Ishikawa (cell line): ENCODE measurements at regions not wholly inside any gene's neighbourhood (a gene's known extent, or its start where the extent isn't known, plus 50 kb on each side); places are given as distances from the start of the nearest gene placed in this dataset.

Experiments
- CEBPB ChIP-seq: IDR thresholded peaks from 2 replicates; pipeline ENCODE4 v1.6.1; 2012
- CREB1 ChIP-seq: IDR thresholded peaks from 2 replicates; pipeline ENCODE4 v1.6.1; 2012; ENCODE audit warnings: low read depth
- EGR1 ChIP-seq: IDR thresholded peaks from 2 replicates; pipeline ENCODE4 v1.6.1; 2012
- EP300 ChIP-seq: IDR thresholded peaks from 2 replicates; pipeline ENCODE4 v1.6.1; 2012; ENCODE audit warnings: borderline replicate concordance
- FOXM1 ChIP-seq: IDR thresholded peaks from 2 replicates; pipeline ENCODE4 v1.6.1; 2012; ENCODE audit warnings: low read depth, borderline replicate concordance
- NFIC ChIP-seq: IDR thresholded peaks from 2 replicates; pipeline ENCODE4 v1.6.1; 2012
- RAD21 ChIP-seq: IDR thresholded peaks from 2 replicates; pipeline ENCODE4 v1.6.1; 2012; ENCODE audit warnings: low read depth
- TAF1 ChIP-seq: IDR thresholded peaks from 2 replicates; pipeline ENCODE4 v1.6.1; 2012; ENCODE audit warnings: low read depth, mild to moderate bottlenecking
- TCF12 ChIP-seq: IDR thresholded peaks from 2 replicates; pipeline ENCODE4 v1.6.1; 2012; ENCODE audit warnings: low read depth
- TEAD4 ChIP-seq: IDR thresholded peaks from 2 replicates; pipeline ENCODE4 v1.6.1; 2012
- YY1 ChIP-seq: IDR thresholded peaks from 2 replicates; pipeline ENCODE4 v1.6.1; 2012; ENCODE audit warnings: low read depth
- ZBTB7A ChIP-seq: IDR thresholded peaks from 2 replicates; pipeline ENCODE4 v1.6.1; 2012; ENCODE audit warnings: low read depth
- TF ChIP-seq, protein P1 (sequence below): IDR thresholded peaks from 2 replicates; pipeline ENCODE4 v1.6.1; 2012; ENCODE audit warnings: low read depth, mild to moderate bottlenecking
- TF ChIP-seq, protein P2 (sequence below): IDR thresholded peaks from 2 replicates; pipeline ENCODE4 v1.6.1; 2012
- TF ChIP-seq, protein P3 (sequence below): IDR thresholded peaks from 2 replicates; pipeline ENCODE4 v1.6.1; 2012

DNA sequence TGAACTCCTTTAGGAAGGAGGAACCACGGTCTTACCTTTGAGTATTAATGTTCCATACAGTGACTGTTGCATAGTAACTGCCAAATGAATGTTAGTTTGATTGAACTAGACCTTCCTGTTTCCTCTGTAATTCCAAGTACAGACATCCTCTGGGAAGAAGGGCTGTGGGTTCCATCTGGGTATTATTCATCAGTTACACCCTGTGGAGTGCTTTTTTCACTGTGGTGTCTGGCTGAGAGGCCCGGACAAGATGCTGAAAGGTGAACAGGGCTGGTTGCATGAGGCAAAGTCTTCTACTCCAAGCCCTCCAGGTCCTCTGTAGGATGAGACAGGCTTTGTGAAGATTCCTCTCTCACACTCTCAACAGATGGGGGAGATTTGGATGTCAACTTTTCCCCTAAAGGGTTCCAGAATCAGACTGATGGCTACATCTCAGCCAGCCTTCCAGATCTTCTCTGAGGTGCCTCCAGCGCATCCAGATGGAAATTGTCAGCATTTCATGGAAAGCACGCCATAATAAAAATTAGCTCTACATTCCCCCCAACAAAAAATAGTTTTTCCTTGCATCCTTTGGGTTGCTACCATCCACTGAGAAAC is 230.9 kb downstream of the GAS1 start:
- TF ChIP-seq, protein P1, sequence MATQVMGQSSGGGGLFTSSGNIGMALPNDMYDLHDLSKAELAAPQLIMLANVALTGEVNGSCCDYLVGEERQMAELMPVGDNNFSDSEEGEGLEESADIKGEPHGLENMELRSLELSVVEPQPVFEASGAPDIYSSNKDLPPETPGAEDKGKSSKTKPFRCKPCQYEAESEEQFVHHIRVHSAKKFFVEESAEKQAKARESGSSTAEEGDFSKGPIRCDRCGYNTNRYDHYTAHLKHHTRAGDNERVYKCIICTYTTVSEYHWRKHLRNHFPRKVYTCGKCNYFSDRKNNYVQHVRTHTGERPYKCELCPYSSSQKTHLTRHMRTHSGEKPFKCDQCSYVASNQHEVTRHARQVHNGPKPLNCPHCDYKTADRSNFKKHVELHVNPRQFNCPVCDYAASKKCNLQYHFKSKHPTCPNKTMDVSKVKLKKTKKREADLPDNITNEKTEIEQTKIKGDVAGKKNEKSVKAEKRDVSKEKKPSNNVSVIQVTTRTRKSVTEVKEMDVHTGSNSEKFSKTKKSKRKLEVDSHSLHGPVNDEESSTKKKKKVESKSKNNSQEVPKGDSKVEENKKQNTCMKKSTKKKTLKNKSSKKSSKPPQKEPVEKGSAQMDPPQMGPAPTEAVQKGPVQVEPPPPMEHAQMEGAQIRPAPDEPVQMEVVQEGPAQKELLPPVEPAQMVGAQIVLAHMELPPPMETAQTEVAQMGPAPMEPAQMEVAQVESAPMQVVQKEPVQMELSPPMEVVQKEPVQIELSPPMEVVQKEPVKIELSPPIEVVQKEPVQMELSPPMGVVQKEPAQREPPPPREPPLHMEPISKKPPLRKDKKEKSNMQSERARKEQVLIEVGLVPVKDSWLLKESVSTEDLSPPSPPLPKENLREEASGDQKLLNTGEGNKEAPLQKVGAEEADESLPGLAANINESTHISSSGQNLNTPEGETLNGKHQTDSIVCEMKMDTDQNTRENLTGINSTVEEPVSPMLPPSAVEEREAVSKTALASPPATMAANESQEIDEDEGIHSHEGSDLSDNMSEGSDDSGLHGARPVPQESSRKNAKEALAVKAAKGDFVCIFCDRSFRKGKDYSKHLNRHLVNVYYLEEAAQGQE = no peak
- TF ChIP-seq CEBPB (no peak), TEAD4 (no peak), ZBTB7A (no peak), CREB1 (no peak), NFIC (no peak), YY1 (no peak)
- TF ChIP-seq, protein P2, sequence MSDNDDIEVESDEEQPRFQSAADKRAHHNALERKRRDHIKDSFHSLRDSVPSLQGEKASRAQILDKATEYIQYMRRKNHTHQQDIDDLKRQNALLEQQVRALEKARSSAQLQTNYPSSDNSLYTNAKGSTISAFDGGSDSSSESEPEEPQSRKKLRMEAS = no peak

DNA sequence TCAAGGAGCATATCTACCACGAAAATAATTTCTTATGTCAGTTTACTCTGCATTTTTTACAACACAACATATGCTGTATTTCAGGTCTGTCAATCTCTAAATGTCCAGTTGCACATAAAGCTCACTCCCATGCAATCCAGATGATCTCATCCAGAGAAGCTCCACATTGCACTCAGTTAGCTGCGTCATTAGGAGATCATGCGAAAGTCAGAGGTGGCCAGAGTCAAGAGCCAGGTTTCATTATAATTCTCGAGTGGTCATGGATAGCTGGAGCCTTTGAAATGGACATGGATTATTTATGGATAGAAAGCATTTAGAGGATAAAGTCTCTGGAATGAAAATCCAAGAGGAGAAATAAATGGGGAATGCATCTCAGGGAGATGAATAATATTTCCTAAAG is 232.3 kb downstream of the GAS1 start:
- TF ChIP-seq CEBPB (no peak), EGR1 (no peak)

DNA sequence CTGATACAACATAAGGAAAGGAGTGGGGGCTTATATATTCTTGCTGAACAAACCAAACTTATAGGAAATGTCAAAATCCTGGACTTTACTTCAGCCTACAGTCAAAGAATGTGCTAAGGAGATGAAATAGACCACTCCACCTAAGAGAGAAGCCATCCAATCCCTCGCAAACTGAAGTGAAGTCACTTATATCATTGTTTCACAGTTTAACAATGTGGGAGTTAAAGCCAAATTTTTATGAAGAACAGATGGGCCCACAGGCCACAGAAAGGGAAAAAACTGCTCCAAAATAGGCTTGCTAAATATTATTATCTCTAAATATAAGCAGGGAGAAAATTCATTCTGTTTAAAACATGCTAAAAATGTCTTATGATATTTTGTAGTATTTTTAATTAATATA is 233.3 kb downstream of the GAS1 start:
- TF ChIP-seq TAF1 (no peak), FOXM1 (no peak), NFIC (no peak), RAD21 (no peak), YY1 (no peak), CREB1 (no peak), TEAD4 (no peak), TCF12 (no peak), EGR1 (no peak)
- TF ChIP-seq, protein P3, sequence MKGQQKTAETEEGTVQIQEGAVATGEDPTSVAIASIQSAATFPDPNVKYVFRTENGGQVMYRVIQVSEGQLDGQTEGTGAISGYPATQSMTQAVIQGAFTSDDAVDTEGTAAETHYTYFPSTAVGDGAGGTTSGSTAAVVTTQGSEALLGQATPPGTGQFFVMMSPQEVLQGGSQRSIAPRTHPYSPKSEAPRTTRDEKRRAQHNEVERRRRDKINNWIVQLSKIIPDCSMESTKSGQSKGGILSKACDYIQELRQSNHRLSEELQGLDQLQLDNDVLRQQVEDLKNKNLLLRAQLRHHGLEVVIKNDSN = no peak
- TF ChIP-seq, protein P2 = no peak

DNA sequence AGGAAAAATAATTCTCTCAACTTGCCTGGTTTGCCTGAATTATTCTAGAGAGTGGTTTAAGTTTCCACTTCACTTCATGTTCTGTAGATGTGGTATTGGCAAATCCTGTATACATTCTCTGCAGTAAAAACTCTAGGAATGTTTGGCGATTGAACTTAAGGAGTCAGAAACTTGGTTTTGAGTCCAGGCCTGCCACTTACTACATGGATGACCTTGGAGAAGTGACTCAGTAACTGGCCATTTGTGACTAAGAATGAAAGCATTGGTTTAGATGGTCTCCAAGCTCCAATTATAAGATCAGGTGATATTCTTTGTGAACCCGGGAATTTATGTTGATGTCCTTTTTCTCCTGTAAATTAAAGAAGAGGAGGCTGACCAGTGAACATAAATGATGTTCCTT is 233.8 kb downstream of the GAS1 start:
- TF ChIP-seq YY1 (no peak), EGR1 (no peak), CEBPB (no peak), ZBTB7A (no peak), FOXM1 (no peak), TCF12 (no peak), TEAD4 (no peak), NFIC (no peak), EP300 (no peak), CREB1 (no peak), TAF1 (no peak), RAD21 (no peak)
- TF ChIP-seq, protein P3 = no peak
- TF ChIP-seq, protein P2 = no peak
- TF ChIP-seq, protein P1 = no peak

DNA sequence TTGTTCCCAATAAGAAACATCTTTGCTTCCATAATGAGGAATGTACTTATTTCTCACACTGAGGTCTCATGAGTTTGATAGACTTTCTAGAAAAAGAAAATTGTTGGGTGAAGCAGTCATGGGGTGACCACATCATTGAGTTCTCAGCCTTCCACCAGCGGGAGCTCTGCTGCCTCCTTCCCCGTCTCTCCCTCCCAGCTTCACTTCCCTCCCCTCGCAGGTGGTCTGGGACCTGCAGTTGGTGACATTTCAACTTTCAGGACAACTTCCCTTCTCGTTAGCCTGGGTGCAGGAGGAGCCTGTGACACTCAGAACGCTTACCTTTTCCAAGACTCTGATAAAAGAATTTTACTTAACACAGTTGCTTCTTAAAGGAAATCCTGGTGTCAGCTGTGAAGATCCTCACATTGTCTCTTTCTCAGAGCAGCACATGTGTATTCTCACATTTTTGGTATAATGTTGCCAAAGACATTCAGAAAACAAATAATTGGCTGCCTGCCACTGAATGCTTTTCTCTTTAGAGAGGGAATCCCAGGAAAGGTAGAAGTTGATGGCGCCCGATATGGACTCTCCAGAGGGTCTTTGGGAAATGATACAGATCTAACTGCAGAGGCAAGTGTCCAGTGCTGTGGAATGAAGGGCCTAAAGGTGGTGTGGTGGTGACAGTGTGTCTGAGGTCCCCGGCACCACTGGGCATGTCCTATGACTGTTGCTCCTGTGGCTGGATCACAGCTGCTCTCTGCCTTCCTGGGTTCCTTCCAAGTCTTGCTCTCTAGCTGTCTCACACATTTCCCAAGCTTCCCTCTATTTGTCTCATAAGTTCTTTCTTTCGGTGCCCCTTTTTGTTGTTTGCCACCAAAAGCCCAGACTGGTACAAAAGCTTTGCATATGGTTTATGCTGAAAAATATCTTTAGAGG is 238.1 kb downstream of the GAS1 start:
- TF ChIP-seq TAF1 (no peak), FOXM1 (no peak), EGR1 (no peak), RAD21 (no peak), CREB1 (no peak), NFIC (no peak), TCF12 (no peak), YY1 (no peak), TEAD4 (no peak), CEBPB (no peak), ZBTB7A (no peak), EP300 (no peak)
- TF ChIP-seq, protein P1 = no peak
- TF ChIP-seq, protein P3 = no peak
- TF ChIP-seq, protein P2 = no peak
